HepG2 (cell line): ENCODE measurements at regions not wholly inside any gene's neighbourhood (a gene's known extent, or its start where the extent isn't known, plus 50 kb on each side); places are given as distances from the start of the nearest gene placed in this dataset.

Source experiments
- FOXJ3 ChIP-seq: sonication (generic); formaldehyde crosslinking; IDR thresholded peaks from 2 replicates; pipeline ENCODE4 v1.4.0; 2020; ENCODE audit warnings: missing genetic modification reagents, mild to moderate bottlenecking, borderline replicate concordance
- FOXK2 ChIP-seq: fragments of 450-650 bp; IDR thresholded peaks from 2 replicates; pipeline ENCODE4 v1.6.1; 2016
- GTF2F1 ChIP-seq: fragments of 150-350 bp; IDR thresholded peaks from 2 replicates; pipeline ENCODE4 v1.6.1; 2014; ENCODE audit warnings: low read length
- SAFB2 ChIP-seq: sonication (generic); formaldehyde crosslinking; IDR thresholded peaks from 2 replicates; pipeline ENCODE4 v1.5.1; 2020; ENCODE audit warnings: missing genetic modification reagents, low read depth, mild to moderate bottlenecking, borderline replicate concordance
- TEAD2 ChIP-seq: sonication (generic); formaldehyde crosslinking; IDR thresholded peaks from 2 replicates; pipeline ENCODE4 v1.9.0; 2021; ENCODE audit warnings: missing genetic modification reagents
- ZKSCAN1 ChIP-seq: fragments of 150-350 bp; IDR thresholded peaks from 2 replicates; pipeline ENCODE4 v1.6.1; 2014; ENCODE audit warnings: low read length
- ZNF274 ChIP-seq: sonication (generic); formaldehyde crosslinking; IDR thresholded peaks from 2 replicates; pipeline ENCODE4 v1.5.1; 2020; ENCODE audit warnings: mild to moderate bottlenecking, missing genetic modification reagents
- ZNF383 ChIP-seq: sonication (generic); formaldehyde crosslinking; IDR thresholded peaks from 2 replicates; pipeline ENCODE4 v1.4.0; 2020; ENCODE audit warnings: missing genetic modification reagents, mild to moderate bottlenecking, borderline replicate concordance
- ZNF879 ChIP-seq: sonication (generic); formaldehyde crosslinking; IDR thresholded peaks from 2 replicates; pipeline ENCODE4 v1.8.1; 2023; ENCODE audit warnings: missing genetic modification reagents
- TF ChIP-seq, protein P1 (sequence below): sonication (generic); formaldehyde crosslinking; IDR thresholded peaks from 2 replicates; pipeline ENCODE4 v1.5.0; 2020; ENCODE audit warnings: mild to moderate bottlenecking, missing genetic modification reagents, moderate library complexity
- TF ChIP-seq, protein P2 (sequence below), 2 experiments: fragments of 450-650 bp in 1 of 2; sonication (generic) in 1 of 2; formaldehyde crosslinking in 1 of 2; IDR thresholded peaks; 2 replicates each; pipeline versions ENCODE4 v1.6.1 to v1.8.0; 2016 to 2022; ENCODE audit warnings: antibody characterized with exemption in 1 of 2, mild to moderate bottlenecking in 1 of 2, missing genetic modification reagents in 1 of 2
- TF ChIP-seq, protein P3 (sequence below): sonication (generic); formaldehyde crosslinking; IDR thresholded peaks from 2 replicates; pipeline ENCODE4 v1.8.0; 2022; ENCODE audit warnings: mild to moderate bottlenecking, missing genetic modification reagents

DNA sequence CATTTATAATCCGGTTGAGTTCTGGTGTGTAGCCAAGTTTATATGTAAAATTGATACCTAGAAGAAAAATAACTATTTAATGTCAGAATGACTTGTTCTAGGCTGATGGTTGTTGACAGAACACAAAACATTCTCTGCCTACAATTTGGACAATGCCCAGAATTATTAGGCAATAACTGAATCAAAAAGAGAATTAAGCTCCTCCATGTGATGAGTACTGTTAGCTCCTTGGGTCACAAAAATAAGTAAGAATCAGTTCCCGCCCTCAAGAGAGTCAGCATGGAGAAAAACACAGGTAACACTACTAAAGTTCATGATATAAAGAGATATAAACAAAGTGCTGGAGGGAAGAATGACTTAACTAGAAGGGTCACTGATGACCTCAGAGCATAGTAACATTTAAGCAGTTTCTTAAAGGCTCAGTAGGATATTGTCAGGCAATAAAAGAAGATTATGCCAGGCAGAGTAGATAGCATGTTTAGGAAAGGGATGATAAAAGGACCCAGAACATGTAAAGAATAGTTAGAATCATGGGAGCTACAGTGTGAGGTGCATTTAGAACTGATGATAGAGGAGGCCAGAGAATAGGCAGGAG, 200.5 kb upstream of the ACTBL2 start:
- TF ChIP-seq, protein P1, sequence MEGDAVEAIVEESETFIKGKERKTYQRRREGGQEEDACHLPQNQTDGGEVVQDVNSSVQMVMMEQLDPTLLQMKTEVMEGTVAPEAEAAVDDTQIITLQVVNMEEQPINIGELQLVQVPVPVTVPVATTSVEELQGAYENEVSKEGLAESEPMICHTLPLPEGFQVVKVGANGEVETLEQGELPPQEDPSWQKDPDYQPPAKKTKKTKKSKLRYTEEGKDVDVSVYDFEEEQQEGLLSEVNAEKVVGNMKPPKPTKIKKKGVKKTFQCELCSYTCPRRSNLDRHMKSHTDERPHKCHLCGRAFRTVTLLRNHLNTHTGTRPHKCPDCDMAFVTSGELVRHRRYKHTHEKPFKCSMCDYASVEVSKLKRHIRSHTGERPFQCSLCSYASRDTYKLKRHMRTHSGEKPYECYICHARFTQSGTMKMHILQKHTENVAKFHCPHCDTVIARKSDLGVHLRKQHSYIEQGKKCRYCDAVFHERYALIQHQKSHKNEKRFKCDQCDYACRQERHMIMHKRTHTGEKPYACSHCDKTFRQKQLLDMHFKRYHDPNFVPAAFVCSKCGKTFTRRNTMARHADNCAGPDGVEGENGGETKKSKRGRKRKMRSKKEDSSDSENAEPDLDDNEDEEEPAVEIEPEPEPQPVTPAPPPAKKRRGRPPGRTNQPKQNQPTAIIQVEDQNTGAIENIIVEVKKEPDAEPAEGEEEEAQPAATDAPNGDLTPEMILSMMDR: no peak
- TF ChIP-seq TEAD2 (CRISPR knock-in tag) (no peak), ZKSCAN1 (no peak), ZNF383 (CRISPR knock-in tag) (no peak), ZNF879 (no peak), FOXK2 (no peak), SAFB2 (no peak), GTF2F1 (no peak), ZNF274 (CRISPR knock-in tag) (no peak), FOXJ3 (CRISPR knock-in tag) (no peak)
- TF ChIP-seq, protein P2, sequence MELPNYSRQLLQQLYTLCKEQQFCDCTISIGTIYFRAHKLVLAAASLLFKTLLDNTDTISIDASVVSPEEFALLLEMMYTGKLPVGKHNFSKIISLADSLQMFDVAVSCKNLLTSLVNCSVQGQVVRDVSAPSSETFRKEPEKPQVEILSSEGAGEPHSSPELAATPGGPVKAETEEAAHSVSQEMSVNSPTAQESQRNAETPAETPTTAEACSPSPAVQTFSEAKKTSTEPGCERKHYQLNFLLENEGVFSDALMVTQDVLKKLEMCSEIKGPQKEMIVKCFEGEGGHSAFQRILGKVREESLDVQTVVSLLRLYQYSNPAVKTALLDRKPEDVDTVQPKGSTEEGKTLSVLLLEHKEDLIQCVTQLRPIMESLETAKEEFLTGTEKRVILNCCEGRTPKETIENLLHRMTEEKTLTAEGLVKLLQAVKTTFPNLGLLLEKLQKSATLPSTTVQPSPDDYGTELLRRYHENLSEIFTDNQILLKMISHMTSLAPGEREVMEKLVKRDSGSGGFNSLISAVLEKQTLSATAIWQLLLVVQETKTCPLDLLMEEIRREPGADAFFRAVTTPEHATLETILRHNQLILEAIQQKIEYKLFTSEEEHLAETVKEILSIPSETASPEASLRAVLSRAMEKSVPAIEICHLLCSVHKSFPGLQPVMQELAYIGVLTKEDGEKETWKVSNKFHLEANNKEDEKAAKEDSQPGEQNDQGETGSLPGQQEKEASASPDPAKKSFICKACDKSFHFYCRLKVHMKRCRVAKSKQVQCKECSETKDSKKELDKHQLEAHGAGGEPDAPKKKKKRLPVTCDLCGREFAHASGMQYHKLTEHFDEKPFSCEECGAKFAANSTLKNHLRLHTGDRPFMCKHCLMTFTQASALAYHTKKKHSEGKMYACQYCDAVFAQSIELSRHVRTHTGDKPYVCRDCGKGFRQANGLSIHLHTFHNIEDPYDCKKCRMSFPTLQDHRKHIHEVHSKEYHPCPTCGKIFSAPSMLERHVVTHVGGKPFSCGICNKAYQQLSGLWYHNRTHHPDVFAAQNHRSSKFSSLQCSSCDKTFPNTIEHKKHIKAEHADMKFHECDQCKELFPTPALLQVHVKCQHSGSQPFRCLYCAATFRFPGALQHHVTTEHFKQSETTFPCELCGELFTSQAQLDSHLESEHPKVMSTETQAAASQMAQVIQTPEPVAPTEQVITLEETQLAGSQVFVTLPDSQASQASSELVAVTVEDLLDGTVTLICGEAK (IDR thresholded peaks at IDR 0.05): no peak
- TF ChIP-seq, protein P2 (CRISPR knock-in tag; IDR thresholded peaks at IDR 0.05): no peak
- TF ChIP-seq, protein P3, sequence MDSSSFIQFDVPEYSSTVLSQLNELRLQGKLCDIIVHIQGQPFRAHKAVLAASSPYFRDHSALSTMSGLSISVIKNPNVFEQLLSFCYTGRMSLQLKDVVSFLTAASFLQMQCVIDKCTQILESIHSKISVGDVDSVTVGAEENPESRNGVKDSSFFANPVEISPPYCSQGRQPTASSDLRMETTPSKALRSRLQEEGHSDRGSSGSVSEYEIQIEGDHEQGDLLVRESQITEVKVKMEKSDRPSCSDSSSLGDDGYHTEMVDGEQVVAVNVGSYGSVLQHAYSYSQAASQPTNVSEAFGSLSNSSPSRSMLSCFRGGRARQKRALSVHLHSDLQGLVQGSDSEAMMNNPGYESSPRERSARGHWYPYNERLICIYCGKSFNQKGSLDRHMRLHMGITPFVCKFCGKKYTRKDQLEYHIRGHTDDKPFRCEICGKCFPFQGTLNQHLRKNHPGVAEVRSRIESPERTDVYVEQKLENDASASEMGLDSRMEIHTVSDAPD (CRISPR knock-in tag): no peak
